ENCODE measurements at regions not wholly inside any gene's neighbourhood (a gene's known extent, or its start where the extent isn't known, plus 50 kb on each side); places are given as distances from the start of the nearest gene placed in this dataset.

- TF ChIP-seq EZH2phosphoT487 (conservative IDR thresholded peaks at IDR 0.05; ENCODE audit: low read length): no peak
- TF ChIP-seq, protein P1, sequence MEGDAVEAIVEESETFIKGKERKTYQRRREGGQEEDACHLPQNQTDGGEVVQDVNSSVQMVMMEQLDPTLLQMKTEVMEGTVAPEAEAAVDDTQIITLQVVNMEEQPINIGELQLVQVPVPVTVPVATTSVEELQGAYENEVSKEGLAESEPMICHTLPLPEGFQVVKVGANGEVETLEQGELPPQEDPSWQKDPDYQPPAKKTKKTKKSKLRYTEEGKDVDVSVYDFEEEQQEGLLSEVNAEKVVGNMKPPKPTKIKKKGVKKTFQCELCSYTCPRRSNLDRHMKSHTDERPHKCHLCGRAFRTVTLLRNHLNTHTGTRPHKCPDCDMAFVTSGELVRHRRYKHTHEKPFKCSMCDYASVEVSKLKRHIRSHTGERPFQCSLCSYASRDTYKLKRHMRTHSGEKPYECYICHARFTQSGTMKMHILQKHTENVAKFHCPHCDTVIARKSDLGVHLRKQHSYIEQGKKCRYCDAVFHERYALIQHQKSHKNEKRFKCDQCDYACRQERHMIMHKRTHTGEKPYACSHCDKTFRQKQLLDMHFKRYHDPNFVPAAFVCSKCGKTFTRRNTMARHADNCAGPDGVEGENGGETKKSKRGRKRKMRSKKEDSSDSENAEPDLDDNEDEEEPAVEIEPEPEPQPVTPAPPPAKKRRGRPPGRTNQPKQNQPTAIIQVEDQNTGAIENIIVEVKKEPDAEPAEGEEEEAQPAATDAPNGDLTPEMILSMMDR (IDR thresholded peaks at IDR 0.05; ENCODE audit: insufficient read depth, low read length, poor library complexity, severe bottlenecking): no peak
Measured at GRCh38 chr20:17142666-17143065, 84.2 kb upstream of the PCSK2 start.

Measured in SU-DHL-6 (cell line).